Transverse colon (tissue), 3 donors: ENCODE measurements at regions not wholly inside any gene's neighbourhood (a gene's known extent, or its start where the extent isn't known, plus 50 kb on each side); places are given as distances from the start of the nearest gene placed in this dataset.

ENCODE experiments used
- POLR2A ChIP-seq: fragments of 450-650 bp; IDR thresholded peaks from one replicate; pipeline ENCODE4 v1.6.1; 2016; ENCODE audit warnings: antibody characterized with exemption, mild to moderate bottlenecking, moderate library complexity
- TF ChIP-seq, protein P1 (sequence below), 5 experiments: fragments of 200-600 bp in 3 of 5; fragments of 450-650 bp in 2 of 5; sonication (generic) in 3 of 5; IDR thresholded peaks; 1 replicate in 2 of 5; 2 replicates in 3 of 5; pipeline ENCODE4 v1.5.1; 2016 to 2017; ENCODE audit warnings: antibody characterized with exemption in 5 of 5, inconsistent platforms in 3 of 5, mild to moderate bottlenecking in 2 of 5, moderate library complexity in 1 of 5

DNA sequence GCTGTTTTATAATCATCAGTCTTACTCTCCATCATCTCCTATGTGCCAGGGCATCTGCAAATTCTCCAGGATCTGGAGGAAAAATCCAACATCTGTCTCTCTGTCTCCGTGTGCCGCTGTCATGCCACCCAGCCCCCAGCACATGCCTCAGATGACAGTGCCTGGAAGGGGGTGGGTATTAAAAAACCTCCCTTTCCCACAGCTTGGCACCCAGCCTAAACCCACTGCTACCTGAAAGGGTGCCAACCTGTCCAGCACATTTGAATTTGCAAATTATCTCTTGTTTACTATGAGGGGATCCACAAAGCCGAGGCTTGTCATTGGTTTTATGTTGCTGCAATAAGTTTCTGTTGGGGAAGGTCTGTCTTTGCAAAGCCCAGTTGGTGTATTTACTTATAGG lies 73.1 kb downstream of the EMX2 start:
- TF ChIP-seq, protein P1, sequence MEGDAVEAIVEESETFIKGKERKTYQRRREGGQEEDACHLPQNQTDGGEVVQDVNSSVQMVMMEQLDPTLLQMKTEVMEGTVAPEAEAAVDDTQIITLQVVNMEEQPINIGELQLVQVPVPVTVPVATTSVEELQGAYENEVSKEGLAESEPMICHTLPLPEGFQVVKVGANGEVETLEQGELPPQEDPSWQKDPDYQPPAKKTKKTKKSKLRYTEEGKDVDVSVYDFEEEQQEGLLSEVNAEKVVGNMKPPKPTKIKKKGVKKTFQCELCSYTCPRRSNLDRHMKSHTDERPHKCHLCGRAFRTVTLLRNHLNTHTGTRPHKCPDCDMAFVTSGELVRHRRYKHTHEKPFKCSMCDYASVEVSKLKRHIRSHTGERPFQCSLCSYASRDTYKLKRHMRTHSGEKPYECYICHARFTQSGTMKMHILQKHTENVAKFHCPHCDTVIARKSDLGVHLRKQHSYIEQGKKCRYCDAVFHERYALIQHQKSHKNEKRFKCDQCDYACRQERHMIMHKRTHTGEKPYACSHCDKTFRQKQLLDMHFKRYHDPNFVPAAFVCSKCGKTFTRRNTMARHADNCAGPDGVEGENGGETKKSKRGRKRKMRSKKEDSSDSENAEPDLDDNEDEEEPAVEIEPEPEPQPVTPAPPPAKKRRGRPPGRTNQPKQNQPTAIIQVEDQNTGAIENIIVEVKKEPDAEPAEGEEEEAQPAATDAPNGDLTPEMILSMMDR (IDR thresholded peaks at IDR 0.05) = no peak
- TF ChIP-seq POLR2A = no peak
